IPS-18a (cell line): ENCODE measurements at regions not wholly inside any gene's neighbourhood (a gene's known extent, or its start where the extent isn't known, plus 50 kb on each side); places are given as distances from the start of the nearest gene placed in this dataset.
"Not testable (repeated sequence)": the region's sequence is repeated elsewhere in the genome, so short reads cannot be mapped to it uniquely, and the experiment has no call there.

Experiments
- H3K27ac ChIP-seq: one replicate; pipeline ENCODE4 v1.5.1; 2013; ENCODE audit warnings: low read length
- H3K27me3 ChIP-seq: one replicate; pipeline ENCODE4 v1.6.1; 2013; ENCODE audit warnings: mild to moderate bottlenecking, low read length; ENCODE audit not compliant: control insufficient read depth, insufficient read depth
- H3K36me3 ChIP-seq: one replicate; pipeline ENCODE4 v1.6.1; 2013; ENCODE audit warnings: low read depth, low read length; ENCODE audit not compliant: control insufficient read depth
- H3K4me1 ChIP-seq: one replicate; pipeline ENCODE4 v1.6.1; 2013; ENCODE audit warnings: low read depth, low read length; ENCODE audit not compliant: control insufficient read depth
- H3K4me3 ChIP-seq: one replicate; pipeline ENCODE4 v1.5.1; 2013; ENCODE audit warnings: low read length
- H3K9ac ChIP-seq: one replicate; pipeline ENCODE4 v1.6.1; 2013; ENCODE audit warnings: mild to moderate bottlenecking, low read length, moderate library complexity
- H3K9me3 ChIP-seq: one replicate; pipeline ENCODE4 v1.6.1; 2013; ENCODE audit warnings: low read depth, low read length; ENCODE audit not compliant: control insufficient read depth

DNA sequence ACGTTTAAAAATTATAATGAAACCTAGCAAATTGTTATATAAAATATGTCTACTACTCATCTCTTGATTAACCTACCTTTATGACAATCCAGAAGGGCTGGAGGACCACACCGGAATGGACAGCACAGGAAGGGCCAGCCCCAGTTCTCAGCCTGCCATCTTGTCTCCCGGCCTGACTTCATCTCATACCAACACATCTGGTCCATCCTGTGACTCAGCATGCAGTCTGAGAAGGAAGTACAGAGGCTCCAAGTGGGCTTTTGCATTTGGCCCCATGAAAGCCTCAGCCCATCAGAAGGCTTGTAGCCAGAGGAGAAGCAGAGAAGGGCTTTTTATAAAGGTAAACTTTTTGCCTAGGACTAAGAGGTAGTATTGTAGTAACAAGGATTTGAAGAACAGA, 436.6 kb downstream of the MRPL39 start:
- Histone ChIP-seq H3K9ac (no peak overlapping the region), H3K27ac (no peak overlapping the region)

DNA sequence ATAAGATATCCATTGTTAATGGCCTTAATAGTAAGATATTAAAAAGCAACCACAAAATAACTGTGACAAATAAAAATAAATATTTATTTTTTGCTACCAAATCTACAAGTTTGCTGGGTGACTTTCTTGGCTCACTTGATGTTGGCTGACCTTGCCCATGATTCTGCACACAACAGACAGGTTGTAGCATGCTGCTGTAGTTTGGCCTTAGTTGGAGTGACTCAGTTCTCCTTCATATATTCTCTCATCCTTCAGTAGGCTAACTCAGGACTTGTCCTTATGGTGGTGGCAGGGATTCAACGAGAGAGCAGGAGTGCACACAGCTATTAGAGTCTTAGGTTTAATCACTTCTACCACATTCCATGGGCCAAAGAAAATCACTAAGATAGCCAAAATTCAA, 437.9 kb downstream of the MRPL39 start:
- Histone ChIP-seq H3K27ac (no peak overlapping the region), H3K9ac (no peak overlapping the region), H3K36me3 (no peaks in the 10 kb centered on the region), H3K4me3 (no peak overlapping the region), H3K4me1 (no peaks in the 10 kb centered on the region), H3K9me3 (peaks cover 41% of the 10 kb centered on the region), H3K27me3 (no peaks in the 10 kb centered on the region)

More for the DNA sequence above, 436.6 kb downstream of the MRPL39 start:
- Histone ChIP-seq H3K27me3 (no peaks in the 10 kb centered on the region), H3K4me3 (no peak overlapping the region), H3K36me3 (no peaks in the 10 kb centered on the region), H3K4me1 (no peaks in the 10 kb centered on the region), H3K9me3 (peaks cover 29% of the 10 kb centered on the region)

DNA sequence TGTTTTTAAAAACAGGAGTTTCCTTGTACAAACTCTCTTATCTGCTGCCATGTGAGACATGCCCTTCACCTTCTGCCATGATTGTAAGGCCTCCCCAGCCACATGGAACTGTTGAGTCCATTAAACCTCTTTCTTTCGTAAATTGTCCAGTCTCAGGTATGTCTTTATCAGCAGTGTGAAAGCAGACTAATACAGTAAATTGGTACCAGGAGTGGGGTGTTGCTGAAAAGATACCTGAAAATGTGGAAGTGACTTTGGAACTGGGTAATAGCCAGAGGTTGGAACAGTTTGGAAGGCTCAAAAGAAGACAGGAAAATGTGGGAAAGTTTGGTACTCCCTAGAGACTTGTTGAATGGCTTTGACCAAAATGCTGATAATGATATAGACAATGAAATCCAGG, 440.4 kb downstream of the MRPL39 start:
- H3K27ac ChIP-seq, H3K9ac ChIP-seq, H3K27me3 ChIP-seq, H3K4me1 ChIP-seq, H3K36me3 ChIP-seq, H3K4me3 ChIP-seq: not testable (repeated sequence)
- peaks cover 46% of the 10 kb centered on the region for H3K9me3 ChIP-seq

- H3K36me3 ChIP-seq: no peaks in the 10 kb centered on the region
- no peaks in the 10 kb centered on the region for H3K27me3 ChIP-seq
- peaks cover 26% of the 10 kb centered on the region for H3K9me3 ChIP-seq
- H3K4me1 ChIP-seq: no peaks in the 10 kb centered on the region
- H3K4me3 ChIP-seq: no peak overlapping the region
- H3K9ac ChIP-seq: no peak overlapping the region
- H3K27ac ChIP-seq: no peak overlapping the region
Observed at GRCh38 chr21:25161571-25161970, 445.7 kb downstream of the MRPL39 start.

- not testable (repeated sequence) for H3K36me3 ChIP-seq, H3K27me3 ChIP-seq, H3K4me3 ChIP-seq, H3K27ac ChIP-seq, H3K9me3 ChIP-seq, H3K9ac ChIP-seq, H3K4me1 ChIP-seq
Observed at GRCh38 chr21:25155020-25155419, 452.3 kb downstream of the MRPL39 start.

GRCh38 chr21:25149022-25149421, 458.3 kb downstream of the MRPL39 start:
- Histone ChIP-seq H3K9me3 (peaks cover 14% of the 10 kb centered on the region), H3K27me3 (no peaks in the 10 kb centered on the region), H3K4me1 (no peaks in the 10 kb centered on the region), H3K36me3 (no peaks in the 10 kb centered on the region), H3K27ac (no peak overlapping the region), H3K9ac (no peak overlapping the region), H3K4me3 (no peak overlapping the region)

DNA sequence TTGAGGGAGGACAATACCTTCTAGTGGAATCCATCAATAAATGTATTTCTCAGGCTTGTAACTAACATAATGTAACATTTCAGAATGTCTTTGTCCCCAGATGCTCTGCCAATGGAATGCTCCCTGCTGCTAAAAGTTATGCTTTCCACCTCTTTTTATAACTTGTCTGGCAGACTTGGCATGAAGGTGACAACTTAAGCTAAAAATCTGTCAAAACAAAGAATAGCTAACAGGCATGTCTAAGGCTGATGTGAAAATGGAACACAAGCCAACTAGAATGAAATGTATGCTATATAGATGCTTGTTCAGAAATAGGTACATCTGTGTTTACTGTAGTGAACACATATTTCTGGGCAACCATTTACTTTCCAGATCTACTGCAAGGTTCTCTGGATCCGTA, 467.9 kb downstream of the MRPL39 start:
- no peaks in the 10 kb centered on the region for H3K4me1 ChIP-seq
- no peak overlapping the region for H3K4me3 ChIP-seq
- no peaks in the 10 kb centered on the region for H3K27me3 ChIP-seq

GRCh38 chr21:25133939-25134338, 473.3 kb downstream of the MRPL39 start:
- Histone ChIP-seq H3K27ac (no peak overlapping the region), H3K4me3 (no peak overlapping the region), H3K9me3 (no peaks in the 10 kb centered on the region), H3K36me3 (no peaks in the 10 kb centered on the region), H3K27me3 (no peaks in the 10 kb centered on the region), H3K4me1 (no peaks in the 10 kb centered on the region), H3K9ac (no peak overlapping the region)

More for the DNA sequence above, 467.9 kb downstream of the MRPL39 start:
- Histone ChIP-seq H3K9me3 (no peaks in the 10 kb centered on the region), H3K27ac (no peak overlapping the region), H3K9ac (no peak overlapping the region), H3K36me3 (no peaks in the 10 kb centered on the region)

DNA sequence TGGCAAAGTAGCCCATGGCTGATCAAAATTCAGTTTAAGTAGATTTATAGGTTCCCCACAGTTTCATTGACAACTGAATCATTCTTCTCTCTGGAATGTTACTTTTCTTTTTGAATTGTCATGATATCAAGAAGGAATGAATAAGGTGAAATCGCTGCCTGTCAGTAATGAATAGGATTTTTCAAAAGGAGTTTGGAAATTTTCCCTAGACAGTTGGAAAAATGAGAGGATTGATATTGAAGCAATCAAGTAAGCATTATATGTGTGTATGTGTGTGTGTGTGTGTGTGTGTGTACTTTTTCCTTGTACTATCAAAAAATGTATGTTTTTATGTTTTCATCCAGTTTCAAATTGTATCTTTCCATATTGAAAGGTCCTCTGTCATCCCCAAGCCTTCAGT, 479.5 kb downstream of the MRPL39 start:
- H3K4me3 ChIP-seq: no peak overlapping the region
- no peaks in the 10 kb centered on the region for H3K4me1 ChIP-seq
- H3K9ac ChIP-seq: no peak overlapping the region
- H3K27me3 ChIP-seq: no peaks in the 10 kb centered on the region
- H3K27ac ChIP-seq: no peak overlapping the region
- peaks cover 8% of the 10 kb centered on the region for H3K9me3 ChIP-seq
- H3K36me3 ChIP-seq: no peaks in the 10 kb centered on the region

- Histone ChIP-seq H3K9ac (no peak overlapping the region), H3K27me3 (no peaks in the 10 kb centered on the region), H3K4me1 (no peaks in the 10 kb centered on the region), H3K36me3 (no peaks in the 10 kb centered on the region), H3K9me3 (peaks cover 8% of the 10 kb centered on the region), H3K27ac (no peak overlapping the region), H3K4me3 (no peak overlapping the region)
Observed at GRCh38 chr21:25127007-25127406, 480.3 kb downstream of the MRPL39 start.

DNA sequence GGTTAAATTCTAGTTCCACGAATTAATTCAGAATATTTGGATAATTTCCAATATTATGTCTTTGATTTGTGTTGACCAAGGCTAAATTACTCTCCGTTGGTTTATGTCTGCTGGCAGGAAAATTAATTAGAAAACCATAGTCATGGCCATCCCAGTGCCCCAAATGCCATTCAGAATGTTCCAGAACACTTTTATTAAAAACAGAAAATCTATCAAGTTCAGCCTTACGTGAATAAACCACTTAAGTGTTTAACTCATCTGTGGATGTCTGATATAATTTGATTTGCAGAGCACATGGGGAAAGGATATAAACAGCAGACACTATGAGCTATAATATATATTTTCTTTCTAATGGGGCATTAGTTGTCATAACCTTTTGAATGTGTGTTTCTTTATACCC, 480.7 kb downstream of the MRPL39 start:
- H3K9me3 ChIP-seq: peaks cover 8% of the 10 kb centered on the region
- H3K27me3 ChIP-seq: no peaks in the 10 kb centered on the region
- H3K27ac ChIP-seq: no peak overlapping the region

GRCh38 chr21:25118648-25119047, 488.6 kb downstream of the MRPL39 start:
- Histone ChIP-seq H3K27me3 (no peaks in the 10 kb centered on the region), H3K36me3 (no peaks in the 10 kb centered on the region), H3K27ac (no peak overlapping the region), H3K9ac (no peak overlapping the region), H3K4me1 (no peaks in the 10 kb centered on the region), H3K9me3 (peaks cover 6% of the 10 kb centered on the region), H3K4me3 (no peak overlapping the region)

More for the DNA sequence above, 480.7 kb downstream of the MRPL39 start:
- no peaks in the 10 kb centered on the region for H3K4me1 ChIP-seq
- H3K36me3 ChIP-seq: no peaks in the 10 kb centered on the region
- H3K9ac ChIP-seq: no peak overlapping the region
- H3K4me3 ChIP-seq: no peak overlapping the region
